Stimulated activated CD4-positive, alpha-beta T cell treated with anti-CD3 and anti-CD28 coated beads, TNF-alpha, amount 100 ng/mL, for 24 hours (primary cell): ENCODE measurements at regions not wholly inside any gene's neighbourhood (a gene's known extent, or its start where the extent isn't known, plus 50 kb on each side); places are given as distances from the start of the nearest gene placed in this dataset.
A peak's percentile ranks its signal among the peaks of the same experiment; 100 is the strongest.

Source experiments
- DNase-seq, 3 experiments: peaks; one replicate each; pipeline ENCODE4 v3.0.0-alpha.2; 2020; ENCODE audit warnings: low read depth in 3 of 3

DNA sequence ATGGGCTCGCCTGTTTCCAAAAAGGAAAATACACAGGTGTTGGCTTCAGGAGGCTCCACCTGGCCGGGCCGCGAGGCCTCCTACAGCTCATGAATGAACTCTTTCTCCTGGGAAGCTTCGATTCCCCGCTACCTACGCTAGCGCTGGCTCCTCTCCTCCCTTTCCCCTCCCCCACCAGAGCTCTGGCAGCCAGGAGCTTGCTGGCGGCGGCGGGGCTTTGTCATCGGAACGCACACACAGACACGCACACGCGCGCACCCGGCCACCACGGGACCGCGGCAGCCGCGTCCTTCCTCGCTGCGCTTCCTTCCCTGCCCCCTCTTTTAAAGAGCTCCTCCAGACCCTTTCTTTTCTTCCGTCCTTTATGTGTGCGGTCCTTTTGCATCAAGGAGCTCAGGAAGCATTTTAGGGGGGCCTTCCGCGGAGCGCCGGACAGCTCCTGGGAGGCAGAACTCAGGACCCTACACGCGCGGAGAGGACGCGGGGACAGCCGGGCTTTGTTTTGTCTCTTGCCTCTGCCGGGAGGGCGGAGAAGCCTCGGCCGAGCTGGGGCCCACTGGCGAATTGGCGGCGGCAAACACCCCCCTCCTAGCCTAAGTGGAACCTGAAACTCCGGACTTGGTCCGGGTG, 70.2 kb upstream of the BCOR start:
- no peak for DNase-seq

DNA sequence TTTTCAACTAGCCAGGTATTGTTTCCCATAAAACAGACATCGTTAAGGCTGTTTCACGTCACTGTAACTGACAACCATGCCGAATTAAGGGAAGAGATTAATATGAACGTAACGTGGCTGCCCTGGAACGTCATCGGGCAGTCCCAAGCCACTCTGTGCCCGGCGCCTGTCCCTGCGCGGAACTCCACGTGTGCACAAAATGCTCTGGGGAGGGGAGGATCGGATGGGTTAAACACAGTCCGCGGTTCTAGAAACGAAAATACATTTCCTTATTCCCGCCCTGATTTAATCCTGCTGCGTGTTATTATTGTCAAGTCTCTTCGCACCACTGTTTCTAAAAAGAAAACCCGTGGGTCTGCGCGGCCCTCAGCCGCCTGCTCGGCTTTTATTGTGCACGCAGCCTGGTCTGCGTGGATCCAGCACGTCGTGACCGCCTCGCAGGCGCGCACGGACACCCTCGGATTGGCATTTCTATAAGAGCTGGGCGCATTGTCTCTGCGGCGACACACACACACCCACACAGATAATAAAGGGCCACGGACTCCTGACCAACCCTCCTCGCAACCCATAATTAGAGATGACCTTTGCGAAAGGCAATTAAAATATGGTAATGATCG, 69.6 kb upstream of the BCOR start:
- DNase-seq, result no peak

DNA sequence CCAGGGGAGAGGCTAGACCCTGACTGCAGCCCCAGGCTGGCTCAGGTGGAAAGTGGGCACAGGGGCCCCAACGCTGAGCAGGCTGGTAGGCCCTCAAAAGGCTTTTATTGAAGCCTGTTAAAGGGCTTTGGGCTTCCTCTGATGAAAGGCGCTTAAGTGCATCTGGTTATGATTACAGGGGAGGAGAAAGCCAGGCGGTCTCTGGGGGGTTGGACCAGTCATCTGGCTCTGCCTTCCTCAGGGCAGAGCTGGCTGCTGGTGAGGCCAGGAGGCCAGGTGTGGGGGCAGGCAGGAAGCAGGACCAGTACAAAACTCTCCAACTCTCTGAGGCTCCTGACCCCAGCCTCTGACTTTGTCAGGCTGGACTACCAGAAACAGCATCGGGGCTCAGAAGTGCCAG, 68.8 kb upstream of the BCOR start:
- DNase-seq, result no peak

DNA sequence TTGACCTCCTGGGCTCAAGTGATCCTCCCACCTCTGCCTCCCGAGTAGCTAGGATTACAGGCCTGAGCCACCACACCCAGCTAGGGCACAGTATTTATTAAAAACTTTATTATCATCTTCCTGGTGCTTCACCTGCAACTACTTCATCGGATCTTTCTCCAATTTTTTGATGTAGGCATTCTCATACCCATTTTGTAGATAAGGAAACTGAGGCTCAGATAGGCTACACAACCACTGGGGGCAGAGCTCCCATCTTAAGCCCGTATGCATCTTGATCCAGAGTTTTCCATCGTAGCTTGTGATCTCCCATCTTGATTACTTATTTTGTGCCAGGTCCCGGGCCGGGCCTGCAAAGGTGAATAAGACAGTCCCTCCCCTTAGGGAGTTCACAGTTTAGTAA, 68.1 kb upstream of the BCOR start:
- no peak for DNase-seq

DNA sequence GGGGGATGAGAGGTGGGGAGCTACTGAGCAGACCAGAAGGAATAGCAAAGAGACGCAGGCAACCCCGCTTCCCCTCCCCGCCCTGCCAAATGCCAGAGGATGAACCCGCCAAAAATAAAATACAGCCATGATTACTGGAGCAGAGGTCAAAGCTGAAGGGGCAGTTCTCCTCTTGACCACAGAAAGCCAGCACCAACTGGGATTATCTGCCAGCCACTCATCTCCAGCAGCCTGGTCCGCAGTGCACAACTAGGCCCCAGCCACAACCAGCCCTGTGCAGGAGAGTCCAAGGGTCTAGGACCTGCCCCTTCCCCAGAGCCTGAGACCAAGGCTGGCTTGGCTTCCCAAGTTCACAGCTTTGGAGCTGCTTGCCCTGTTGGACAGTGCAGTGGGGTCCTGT, 67.4 kb upstream of the BCOR start:
- DNase-seq, result no peak

DNA sequence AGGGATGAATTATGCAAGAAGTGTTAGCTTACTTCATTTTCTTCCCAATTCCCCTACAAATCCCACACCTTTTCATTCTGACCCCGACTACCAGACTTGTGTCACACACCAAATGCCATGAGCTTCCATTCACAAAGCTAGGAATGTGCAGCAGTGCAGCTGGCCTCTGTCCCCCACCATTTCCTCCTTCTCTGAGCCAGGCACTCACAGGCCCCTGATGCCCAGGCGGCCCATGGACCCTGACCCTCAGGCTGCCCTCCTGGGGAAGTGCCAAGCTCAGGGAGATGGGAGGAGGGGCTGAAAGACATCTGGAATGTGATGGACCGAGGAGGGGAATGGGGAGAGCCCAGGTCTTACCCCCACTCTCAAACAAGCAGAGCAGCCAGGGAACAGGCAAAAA, 67.0 kb upstream of the BCOR start:
- DNase-seq, result no peak

DNA sequence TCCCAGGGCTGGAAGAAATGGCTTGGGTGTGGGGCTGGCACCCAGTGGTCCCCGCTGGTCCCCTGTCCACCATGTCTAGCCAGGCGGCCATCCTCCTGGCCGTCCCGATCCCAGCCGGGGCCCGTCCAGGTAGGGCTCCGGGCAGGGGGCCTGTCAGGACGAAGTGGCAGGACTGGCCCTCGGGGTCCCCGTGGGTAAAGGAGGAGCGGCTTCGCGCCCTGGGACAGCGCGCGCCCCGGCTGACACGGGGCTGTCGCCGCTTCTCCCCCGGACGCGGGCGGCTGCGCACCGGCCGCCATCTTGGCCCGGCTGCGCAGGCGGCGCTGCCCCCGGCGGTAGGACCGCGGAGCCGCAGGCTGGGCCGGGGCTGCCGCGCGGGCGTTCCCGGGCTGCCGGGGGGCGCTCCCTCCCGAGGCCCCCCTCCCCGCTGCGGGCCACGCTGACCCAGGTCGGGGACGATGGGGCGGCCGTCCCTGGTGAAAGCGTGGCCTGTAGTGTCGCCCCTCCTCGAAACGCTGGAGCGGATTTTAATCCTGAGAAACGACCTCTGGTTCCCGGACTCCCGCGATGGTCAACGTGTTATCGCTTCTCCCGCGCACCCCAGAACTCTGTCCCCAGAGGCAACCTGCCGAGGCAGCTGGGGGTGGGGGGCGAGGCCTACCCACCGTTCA, 60.4 kb upstream of the BCOR start:
- DNase-seq, result no peak

DNA sequence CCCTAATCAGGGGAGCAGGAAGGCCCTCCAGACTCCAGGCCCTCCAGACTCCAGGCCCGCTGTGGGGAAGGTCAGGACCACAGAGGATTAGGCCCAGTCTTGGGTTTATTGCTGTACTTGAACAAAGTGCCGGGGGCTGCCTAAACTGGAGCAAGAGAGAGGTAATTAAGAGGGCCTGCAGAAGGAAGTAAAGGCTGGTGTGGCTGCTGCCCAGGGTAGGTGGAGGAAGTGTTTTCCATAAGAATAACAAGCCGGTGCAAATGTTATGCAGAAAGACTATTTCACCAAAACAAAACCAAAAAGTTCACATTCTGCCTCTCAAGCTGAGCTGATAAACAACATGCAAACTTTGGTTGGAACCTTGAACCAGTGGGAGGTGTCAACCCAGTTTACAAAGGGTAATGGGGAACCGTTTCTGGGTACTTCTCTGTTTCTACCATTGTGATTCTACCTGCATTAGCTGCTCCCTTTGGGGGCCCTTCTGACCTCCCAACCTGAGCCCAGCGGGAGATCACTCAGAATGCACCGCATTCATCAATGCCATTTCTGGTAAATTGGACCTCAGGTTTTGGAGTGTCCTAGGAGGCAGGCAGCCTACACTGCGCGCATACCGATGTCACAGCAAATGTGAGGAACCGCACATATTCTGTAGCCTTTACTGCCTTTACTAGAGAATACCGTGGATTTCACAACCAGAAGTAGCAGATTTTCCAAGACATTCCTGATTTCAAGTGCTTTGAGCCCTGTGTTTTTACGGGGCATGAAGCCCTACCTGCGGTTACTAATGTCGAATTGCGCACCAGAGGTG, 59.7 kb upstream of the BCOR start:
- DNase-seq, result no peak

DNA sequence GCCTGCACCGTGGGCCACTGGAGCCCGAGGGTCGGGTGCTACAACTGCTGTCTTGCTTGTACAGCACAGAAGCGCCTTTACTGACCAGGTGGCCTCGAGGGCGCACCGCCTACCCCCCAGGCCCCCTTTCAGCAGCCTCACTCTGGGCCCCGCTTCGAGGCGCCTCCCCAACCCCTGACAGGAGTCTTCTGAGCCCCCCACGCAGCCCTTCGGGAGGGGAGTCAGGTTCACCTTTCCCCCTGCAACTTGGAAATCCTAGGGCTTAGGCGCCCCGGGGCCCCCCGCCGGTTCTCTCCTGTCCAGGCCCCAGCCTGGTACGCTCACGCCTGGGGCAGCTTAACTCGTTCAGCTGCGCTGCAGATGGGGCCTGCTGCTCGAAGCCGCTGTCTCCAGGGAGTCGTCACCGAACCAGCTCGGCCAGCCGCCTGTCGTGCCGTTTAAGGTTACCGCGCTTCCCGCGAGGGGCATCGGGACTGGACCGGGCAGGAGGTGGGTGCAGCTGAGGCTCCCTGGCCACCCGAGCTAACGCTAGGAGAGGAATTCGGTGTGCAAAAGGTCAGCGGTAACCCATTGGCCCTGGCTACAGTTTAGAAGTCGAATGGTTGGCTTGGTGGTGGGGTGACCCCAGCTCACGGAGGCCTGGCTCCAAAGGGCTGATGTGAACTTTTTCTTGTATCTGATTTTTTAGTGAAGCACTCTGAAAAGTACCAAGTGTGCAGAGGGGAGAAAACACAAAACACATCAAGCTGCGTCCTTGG, 58.9 kb upstream of the BCOR start:
- no peak for DNase-seq

DNA sequence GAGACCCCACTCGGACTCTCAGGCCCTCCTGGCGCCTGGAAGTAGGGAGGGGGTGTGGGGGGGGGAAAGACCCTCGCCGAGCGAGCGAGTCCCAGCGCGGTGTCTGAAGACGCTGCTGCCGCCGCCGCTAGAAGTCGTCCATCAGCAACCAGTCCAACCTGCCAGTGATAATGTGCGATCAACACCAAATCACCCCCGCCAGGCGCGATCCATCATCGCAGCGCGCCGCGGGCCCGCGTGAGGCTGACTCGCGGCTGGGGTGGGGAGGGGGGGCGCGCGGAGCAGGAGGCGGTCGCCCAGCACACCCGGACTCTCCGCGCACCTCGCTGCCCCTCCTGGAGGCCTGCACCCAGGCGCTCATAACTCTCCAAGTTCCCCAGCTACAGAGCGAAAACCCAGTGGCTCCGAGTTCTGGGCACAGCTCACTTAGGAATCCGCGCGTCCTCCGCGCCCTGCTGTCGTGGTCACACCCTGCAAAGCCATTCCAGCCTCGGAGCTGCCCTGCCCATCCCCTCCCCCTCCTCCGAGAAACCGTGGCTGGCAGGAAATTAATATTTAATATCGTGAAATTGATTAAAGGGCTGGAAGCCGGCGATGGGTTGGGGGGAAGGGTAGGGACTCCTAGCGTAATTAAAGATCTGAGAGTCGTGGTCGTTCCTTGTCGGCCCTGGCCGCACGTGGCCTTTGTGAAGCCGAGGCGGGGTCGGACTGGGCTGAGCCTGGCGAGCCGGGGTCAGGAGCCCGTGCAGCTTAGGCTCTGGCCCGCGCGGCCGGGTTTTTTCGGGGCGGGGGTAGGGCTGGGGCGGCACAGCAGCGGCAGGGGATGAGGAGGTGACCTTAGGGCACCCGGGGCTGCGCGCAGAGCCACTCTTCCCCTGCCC, 58.1 kb upstream of the BCOR start:
- DNase-seq, result no peak

DNA sequence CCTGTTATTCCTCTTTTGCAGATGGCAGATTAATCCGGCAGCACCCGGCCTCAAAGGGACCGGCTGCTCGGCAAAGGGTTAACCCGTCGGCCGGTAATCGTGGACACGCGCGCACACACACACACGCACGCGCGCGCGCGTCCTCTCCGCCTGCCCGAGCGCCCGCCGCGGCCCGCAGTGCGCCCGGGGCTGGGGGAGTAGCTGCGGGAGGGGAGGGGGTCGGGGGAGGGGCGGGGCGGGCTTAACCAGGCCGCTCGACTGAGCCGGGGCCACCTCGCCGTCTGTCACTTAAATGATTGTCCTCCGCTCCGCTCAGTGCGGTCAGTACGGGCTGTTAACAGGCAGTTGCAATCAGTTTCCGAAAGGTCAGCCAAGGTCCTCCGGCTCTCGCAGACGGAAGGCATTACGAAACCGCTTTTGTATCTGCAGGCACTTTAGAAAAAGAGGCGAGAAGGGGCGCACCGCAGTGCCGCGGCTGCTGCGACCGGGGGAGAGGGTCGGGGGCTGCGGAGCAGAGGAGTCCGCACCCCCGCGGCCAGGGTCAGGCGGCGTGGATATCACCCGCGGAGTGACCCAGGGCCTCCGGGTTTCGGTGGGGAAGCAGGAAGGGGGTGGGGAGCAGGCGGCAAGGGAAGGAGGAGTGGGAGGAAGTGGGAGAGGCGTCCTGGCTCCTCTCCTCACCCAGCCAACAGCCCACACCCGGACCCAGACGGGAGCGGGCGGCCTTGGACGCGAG, 57.3 kb upstream of the BCOR start:
- DNase-seq, result no peak

DNA sequence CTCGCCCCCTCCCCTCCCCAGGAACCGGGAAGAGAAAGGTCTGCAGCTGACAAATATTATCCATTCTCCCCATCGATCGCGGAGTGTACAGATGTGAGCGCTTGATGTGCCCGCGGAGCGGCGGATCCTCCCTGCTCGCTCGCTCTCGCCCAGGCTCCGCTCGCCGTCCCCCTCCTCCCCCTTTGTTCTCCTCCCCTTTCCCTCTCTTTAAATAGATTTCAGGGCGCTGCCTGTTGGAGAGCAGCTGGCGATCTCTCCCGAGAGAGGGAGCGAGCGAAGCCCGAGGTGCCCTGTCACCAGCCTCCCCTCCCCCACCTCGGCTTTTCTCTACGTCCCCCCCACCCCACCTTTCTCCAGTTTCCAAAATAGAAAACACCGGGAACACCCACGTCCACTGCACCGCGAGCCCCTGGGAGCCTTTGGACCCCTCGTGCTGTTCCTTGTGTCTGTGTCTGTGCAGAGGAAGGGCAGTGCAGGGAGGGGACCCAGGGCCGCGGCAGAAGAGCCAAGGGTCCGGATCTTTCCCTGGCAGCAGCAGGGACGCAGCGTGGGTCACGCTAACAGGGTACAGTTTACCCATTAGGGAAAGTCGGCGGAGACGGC, 56.6 kb upstream of the BCOR start:
- no peak for DNase-seq

DNA sequence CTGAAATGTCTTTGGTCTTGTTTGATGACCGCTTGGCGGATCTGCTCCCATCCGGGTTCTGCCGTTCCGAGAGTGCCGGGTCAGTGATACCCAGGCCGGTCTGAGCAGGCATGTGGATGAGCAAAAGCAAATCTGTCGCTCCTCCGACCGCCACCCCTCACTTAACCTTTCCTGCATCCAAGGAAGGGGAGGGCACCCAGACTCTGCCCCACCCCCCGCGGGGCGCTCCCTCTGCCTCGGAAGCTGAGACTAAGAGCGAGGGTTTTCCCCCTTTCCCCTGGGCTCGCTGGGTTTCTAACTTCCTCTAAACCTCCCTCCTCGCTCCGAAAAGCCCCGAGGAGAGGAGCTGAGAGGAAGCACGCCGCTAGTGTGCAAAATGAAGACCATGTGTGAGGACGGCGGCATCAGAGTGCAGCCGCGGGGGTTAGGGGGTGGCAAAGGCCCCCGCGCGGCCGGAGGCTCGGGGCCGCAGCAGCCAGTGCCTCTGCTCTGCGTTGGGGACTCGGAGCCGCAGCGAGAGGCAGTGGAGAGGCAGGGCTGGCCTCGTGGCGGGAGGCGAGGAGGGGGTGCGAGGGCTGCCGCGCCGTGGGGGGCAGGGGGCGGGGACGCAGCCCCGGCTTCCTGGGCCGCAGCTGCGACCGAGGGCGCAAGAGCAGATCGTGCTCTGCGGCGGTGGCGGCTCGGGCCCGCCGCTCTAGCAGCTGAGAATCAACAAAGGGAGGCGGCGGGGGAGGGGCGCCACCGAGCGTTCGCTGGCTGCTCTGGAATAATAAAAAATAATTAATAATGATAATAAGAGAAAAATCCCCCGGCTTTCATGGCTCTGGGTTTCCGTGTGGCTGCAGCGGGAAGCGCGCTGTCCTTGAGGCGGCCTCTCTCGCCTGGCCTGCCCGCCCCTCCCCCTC, 55.8 kb upstream of the BCOR start:
- DNase-seq, result peak in 1 of 3 experiments; percentile 73

DNA sequence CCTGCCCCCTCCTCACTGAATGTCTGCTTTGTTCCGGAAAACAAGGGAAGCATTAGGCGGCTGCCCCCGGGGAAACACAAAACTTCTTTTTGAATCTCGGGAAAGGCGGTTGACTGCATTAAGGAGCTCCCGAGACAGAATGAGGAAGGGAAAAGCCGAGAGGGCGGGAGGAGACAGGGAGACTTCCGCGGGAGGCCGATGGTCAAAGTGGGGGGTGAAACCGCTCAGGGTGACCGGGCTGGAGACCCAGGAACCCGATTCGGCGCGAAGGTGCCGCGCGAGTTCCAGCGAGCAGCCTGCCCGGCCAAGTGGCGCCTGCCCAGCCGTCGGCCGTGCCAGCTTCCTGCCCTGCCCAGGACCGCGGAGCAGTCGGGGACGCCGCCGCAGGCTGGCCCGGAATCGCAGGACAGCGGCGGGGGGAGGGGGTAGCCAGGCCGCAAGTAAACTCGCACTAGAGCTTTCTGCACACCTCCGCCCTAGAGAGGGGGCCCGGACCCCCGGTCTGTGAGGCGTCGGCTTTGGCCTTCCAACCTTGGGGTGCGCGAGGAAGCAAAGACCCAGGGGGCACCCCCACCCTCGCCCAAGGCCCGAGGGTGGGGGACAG, 55.1 kb upstream of the BCOR start:
- DNase-seq, result no peak

DNA sequence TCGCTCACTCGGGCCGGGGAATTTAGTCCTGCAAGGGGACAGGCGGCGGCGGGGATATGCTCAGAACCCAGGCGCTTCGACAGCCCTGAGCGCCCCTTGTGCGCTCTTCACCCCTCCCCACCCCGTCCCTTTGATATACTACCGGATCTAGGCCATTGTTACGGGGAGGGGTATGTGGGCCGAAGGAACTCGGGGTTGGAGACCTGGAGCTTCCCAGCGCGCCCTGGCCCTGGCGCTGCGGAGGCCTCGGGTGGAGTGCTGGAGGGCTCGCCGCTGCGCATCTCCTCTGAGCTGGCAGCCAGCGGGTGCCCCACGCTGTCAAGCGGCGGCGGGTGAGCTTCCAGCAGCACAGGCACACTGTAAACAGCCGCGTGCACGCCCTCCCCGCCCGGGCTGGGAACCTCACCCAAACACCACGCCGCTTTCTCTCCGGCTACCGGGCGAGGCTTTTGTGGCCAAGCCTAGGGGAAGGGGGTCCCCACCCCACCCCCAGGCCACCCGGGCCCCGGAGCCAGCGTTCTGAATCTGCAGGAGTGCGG, 54.5 kb upstream of the BCOR start:
- no peak for DNase-seq

DNA sequence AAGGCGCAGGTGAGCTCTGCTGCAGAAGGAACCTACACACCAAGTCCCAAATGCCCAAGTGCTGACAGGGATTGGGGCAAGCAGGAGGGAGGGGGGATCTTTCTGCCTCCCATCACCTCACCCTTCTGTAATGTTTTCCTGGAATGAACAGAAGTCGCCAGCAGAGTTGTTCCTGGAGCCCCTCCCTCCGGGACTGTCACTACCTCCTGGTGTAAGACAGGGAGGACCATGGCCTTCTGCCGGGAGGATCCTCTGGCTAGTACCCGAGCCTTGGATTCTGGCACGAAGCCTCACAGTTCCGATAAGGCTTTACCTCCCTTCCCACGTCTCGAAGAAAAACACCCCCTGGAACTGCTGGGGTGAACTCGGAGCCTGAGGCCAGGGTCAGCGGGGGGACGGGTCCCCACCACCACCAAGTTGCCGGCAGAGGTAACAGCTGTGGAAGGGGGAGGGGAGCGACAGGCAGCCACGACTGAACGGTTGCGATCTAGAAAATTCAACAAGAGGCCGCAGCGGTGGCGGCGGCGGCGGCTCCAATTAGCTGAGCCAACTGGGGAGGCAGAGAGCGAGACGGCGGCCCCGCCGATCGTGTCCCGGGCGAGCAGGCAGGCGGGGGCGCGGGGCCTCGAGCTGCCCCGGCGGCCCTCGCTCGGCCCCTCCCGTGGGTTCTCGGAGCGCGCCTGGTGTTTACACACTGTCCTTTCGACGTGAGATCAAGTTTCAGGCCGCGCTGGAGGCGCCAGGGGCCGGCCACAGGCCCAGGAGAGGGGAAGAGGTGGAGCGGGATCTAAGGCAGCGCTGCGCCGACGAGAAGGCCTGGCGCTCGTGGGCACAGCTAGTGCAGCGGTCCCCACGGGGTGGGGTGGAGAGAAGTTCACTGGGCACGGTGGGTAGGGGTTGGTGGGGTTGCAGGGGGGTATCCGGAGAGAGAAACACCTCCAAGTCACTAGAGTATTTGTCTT, 53.7 kb upstream of the BCOR start:
- DNase-seq, result no peak

DNA sequence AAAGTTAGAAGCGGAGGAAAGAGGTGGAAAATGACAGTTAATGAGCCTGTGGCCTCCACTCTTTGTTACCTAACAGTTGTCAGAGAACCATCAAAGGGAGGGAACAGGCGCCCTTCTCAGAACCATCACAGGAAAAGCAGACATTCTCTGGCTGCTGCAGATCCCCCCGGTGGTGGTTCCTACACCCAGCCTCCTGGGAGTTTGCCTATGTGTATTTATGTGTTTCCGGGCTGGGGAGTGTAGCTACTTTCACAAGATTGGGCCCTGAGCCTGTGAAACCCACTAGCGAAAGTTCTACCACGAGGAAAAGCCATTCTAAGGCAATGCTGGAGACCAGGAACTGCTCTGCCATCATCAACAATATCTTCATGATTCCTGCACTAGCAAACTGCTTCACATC, 52.7 kb upstream of the BCOR start:
- DNase-seq, result no peak
